Ovary (tissue), 3 donors: ENCODE measurements at regions not wholly inside any gene's neighbourhood (a gene's known extent, or its start where the extent isn't known, plus 50 kb on each side); places are given as distances from the start of the nearest gene placed in this dataset.

ENCODE experiments used
- CTCF ChIP-seq, 3 donors: fragments of 450-650 bp in 2 of 3; fragments of 200-600 bp in 1 of 3; IDR thresholded peaks; one replicate each; pipeline versions ENCODE4 v1.5.1 to v1.8.0; 2016 to 2022; ENCODE audit warnings: antibody characterized with exemption in 3 of 3, mild to moderate bottlenecking in 1 of 3
- EP300 ChIP-seq: sonication (generic); formaldehyde crosslinking; IDR thresholded peaks from one replicate; pipeline ENCODE4 v1.6.1; 2017; ENCODE audit warnings: antibody characterized with exemption
- POLR2A ChIP-seq: fragments of 450-650 bp; IDR thresholded peaks from one replicate; pipeline ENCODE4 v1.6.1; 2017; ENCODE audit warnings: antibody characterized with exemption, mild to moderate bottlenecking, moderate library complexity
- donor health status: DM: no; HTN: no; CAD: no.

GRCh38 chr3:74771401-74771800 is 156.9 kb upstream of the CNTN3 start:
- TF ChIP-seq CTCF (IDR thresholded peaks at IDR 0.05) (no peak), POLR2A (no peak), EP300 (no peak)
